Occipital lobe (tissue), 1 donor: ENCODE measurements at regions not wholly inside any gene's neighbourhood (a gene's known extent, or its start where the extent isn't known, plus 50 kb on each side); places are given as distances from the start of the nearest gene placed in this dataset.

Experiments used
- DNase-seq: peaks from one replicate; lab custom pipeline; 2025; lab: John Stamatoyannopoulos, UW

DNA sequence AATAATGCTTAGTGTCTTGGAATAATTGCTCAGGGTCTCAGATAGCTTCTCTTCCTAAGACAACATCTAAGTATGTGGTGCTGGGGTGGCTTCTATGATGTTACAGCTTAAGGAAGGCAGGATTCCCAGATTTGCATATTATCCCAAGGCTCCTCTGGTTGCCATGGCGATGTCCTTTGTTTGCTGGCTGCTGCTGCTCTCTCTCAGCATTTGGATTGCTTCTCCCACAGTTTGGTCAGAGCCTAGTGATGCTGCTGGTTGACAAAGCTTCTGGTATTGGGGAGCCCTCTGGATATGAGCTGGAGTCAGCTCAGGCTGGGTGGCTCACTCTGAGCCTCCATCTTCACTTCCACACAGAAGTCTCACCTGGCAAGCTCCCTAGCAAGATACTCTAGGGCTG, 56.4 kb upstream of the FBXO33 start:
- peak; percentile 44 for DNase-seq

DNA sequence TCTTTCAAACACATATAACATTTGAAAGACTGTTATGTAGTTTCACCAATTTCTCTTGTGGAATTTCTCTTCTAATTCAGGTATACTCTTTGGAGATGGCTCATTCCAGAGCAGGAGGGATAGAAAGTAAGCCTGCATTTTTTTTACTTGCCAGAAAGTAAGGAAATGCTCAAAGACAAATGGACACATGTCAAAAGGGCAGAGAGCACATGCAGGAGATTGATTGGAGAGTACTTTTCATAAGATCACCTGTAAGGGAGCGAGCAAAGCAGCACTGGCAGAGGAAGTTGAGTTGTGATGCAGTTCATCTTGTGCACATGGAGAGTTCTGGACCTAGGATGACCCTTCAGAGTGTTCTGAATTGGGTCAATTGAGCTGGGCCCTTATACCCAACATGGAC, 51.4 kb upstream of the FBXO33 start:
- DNase-seq: no peak
